ENCODE measurements at regions not wholly inside any gene's neighbourhood (a gene's known extent, or its start where the extent isn't known, plus 50 kb on each side); places are given as distances from the start of the nearest gene placed in this dataset.

GRCh38 chr21:14613486-14614224, 67.5 kb upstream of the SAMSN1 start:
- Histone ChIP-seq H3K4me1 (ENCODE audit: control insufficient read depth, insufficient read depth, low read length) (no peaks in the 10 kb centered on the region), H3K4me3 (no peak overlapping the region), H3K4me2 (ENCODE audit: control insufficient read depth, insufficient read depth) (no peak overlapping the region), H3K9me3 (replicated peaks; ENCODE audit: control insufficient read depth, insufficient read depth, low read length) (no peaks in the 10 kb centered on the region; the same call in 2 of the 3 replicates), H3K36me3 (ENCODE audit: control insufficient read depth in 2 of 2, insufficient read depth in 2 of 2, low read length in 1 of 2) (no peaks in the 10 kb centered on the region), H2AFZ (ENCODE audit: control insufficient read depth, low read depth, low read length) (no peak overlapping the region), H3K27ac (ENCODE audit: control insufficient read depth, insufficient read depth) (no peak overlapping the region), H3K27me3 (replicated peaks in 1 of 2; ENCODE audit: control insufficient read depth in 2 of 2, insufficient read depth in 2 of 2, low read length in 1 of 2) (no peaks in the 10 kb centered on the region), H3K79me2 (ENCODE audit: control insufficient read depth, insufficient read depth, low read length) (no peaks in the 10 kb centered on the region), H3K9ac (ENCODE audit: control insufficient read depth, insufficient read depth, low read length) (no peak overlapping the region), H4K20me1 (ENCODE audit: control insufficient read depth, insufficient read depth) (no peaks in the 10 kb centered on the region)
- intact Hi-C loops (cut with micrococcal nuclease; ENCODE audit: unreplicated experiment) (no loop called here), in situ Hi-C loops (cut with MboI) (no loop called here)
- ChIA-PET CTCF (interaction anchor here (0.7 to 1.3 kb wide), 2 partner anchors 9 to 124 kb away, joined by 3 to 4 read pairs; no protein-coding TSS in a partner anchor), SMC1A (ENCODE audit: uncharacterized antibody, unreplicated experiment) (interaction anchor here (1.9 to 4.1 kb wide), 2 partner anchors 10 to 22 kb away, joined by 6 to 25 read pairs; no protein-coding TSS in a partner anchor), POLR2A (no interaction called here), RAD21 (ENCODE audit: unreplicated experiment) (no interaction called here)
- no peak for TF ChIP-seq CBX3 (IDR thresholded peaks at IDR 0.05; ENCODE audit: borderline replicate concordance, low read depth)
- TF ChIP-seq ZBTB11 (CRISPR knock-in tag; IDR thresholded peaks at IDR 0.05), result no peak
- no peak for TF ChIP-seq CHD4 (IDR thresholded peaks at IDR 0.05)
- no peak for TF ChIP-seq RAD51 (IDR thresholded peaks at IDR 0.05)
- no peak for TF ChIP-seq CBFB (IDR thresholded peaks at IDR 0.05; ENCODE audit: low read depth)
- no peak for TF ChIP-seq MYB (IDR thresholded peaks at IDR 0.05; ENCODE audit: borderline replicate concordance, low read depth, low read length)
- no peak for TF ChIP-seq SMAD1 (IDR thresholded peaks at IDR 0.05; ENCODE audit: low read depth, partially characterized antibody)
- TF ChIP-seq FOS (IDR thresholded peaks at IDR 0.05; ENCODE audit: borderline replicate concordance, extremely low read depth, insufficient read length), result no peak
- no peak for TF ChIP-seq RBBP5 (conservative IDR thresholded peaks at IDR 0.05)
- no peak for TF ChIP-seq SPI1 (IDR thresholded peaks at IDR 0.05; ENCODE audit: borderline replicate concordance, insufficient read depth, low read depth, low read length)
- TF ChIP-seq ATF3 (IDR thresholded peaks at IDR 0.05; ENCODE audit: borderline replicate concordance, extremely low read depth, low read depth, low read length), result no peak
- TF ChIP-seq BCL3 (IDR thresholded peaks at IDR 0.05; ENCODE audit: borderline replicate concordance, insufficient read depth, low read depth, low read length, poor library complexity, severe bottlenecking), result no peak
- no peak for TF ChIP-seq FOXM1 (IDR thresholded peaks at IDR 0.05; ENCODE audit: low read depth, low read length)
- no peak for TF ChIP-seq JUNB (IDR thresholded peaks at IDR 0.05)
- ATAC-seq (no peak), DNase-seq (ENCODE audit: low read depth, low spot score) (no peak), FAIRE-seq (no peak)
- no TSS peak for BruUV-seq (replicated peaks)
- WGBS (ENCODE audit: insufficient coverage, insufficient replicate concordance, low lambda C conversion rate, missing lambda C conversion rate), result 100% methylated on average over 1 of the region's 1 CpG
